WTC11 (cell line): ENCODE measurements at regions not wholly inside any gene's neighbourhood (a gene's known extent, or its start where the extent isn't known, plus 50 kb on each side); places are given as distances from the start of the nearest gene placed in this dataset.

Experiments used
- ATAC-seq: fragments of 200-7000 bp; cut with Tn5 transposase; 2 replicates; pipeline ENCODE4 v1.10.0; 2021; ENCODE audit warnings: mild to moderate bottlenecking, moderate library complexity
- CTCF ChIA-PET: fragments of 300-600 bp; sonication (Branson Sonifier 250); formaldehyde crosslinking; loops from one replicate; lab custom pipeline; 2021; ENCODE audit warnings: antibody characterized with exemption; lab: Charles Lee
- POLR2A ChIA-PET: fragments of 350-600 bp; sonication (Branson Sonifier 250); formaldehyde crosslinking; loops from one replicate; lab custom pipeline; 2021; ENCODE audit warnings: antibody characterized with exemption; lab: Charles Lee
- DNase-seq: peaks from one replicate; pipeline ENCODE4 v3.0.0; 2021; ENCODE audit warnings: low spot score
- H3K27ac Mint-ChIP-seq: 2 replicates; pipeline ENCODE4 v1.8.0; 2021; ENCODE audit warnings: mixed read lengths
- H3K27me3 Mint-ChIP-seq: 2 replicates; pipeline ENCODE4 v1.8.0; 2021; ENCODE audit warnings: low read depth, mild to moderate bottlenecking, moderate library complexity, mixed read lengths
- H3K36me3 Mint-ChIP-seq: 2 replicates; pipeline ENCODE4 v1.8.0; 2021; ENCODE audit warnings: mixed read lengths
- H3K4me1 Mint-ChIP-seq: 2 replicates; pipeline ENCODE4 v1.8.0; 2022; ENCODE audit warnings: mixed read lengths
- H3K4me3 Mint-ChIP-seq: 2 replicates; pipeline ENCODE4 v1.8.0; 2021; ENCODE audit warnings: mild to moderate bottlenecking, moderate library complexity, mixed read lengths
- H3K9me3 Mint-ChIP-seq: 2 replicates; pipeline ENCODE4 v1.8.0; 2021; ENCODE audit warnings: mixed read lengths
- ATF1 ChIP-seq: sonication (generic); formaldehyde crosslinking; IDR thresholded peaks from 2 replicates; pipeline ENCODE4 v1.8.1; 2023; ENCODE audit warnings: mild to moderate bottlenecking, moderate library complexity, missing genetic modification reagents
- ELF4 ChIP-seq: sonication (generic); formaldehyde crosslinking; IDR thresholded peaks from 2 replicates; pipeline ENCODE4 v1.8.1; 2022; ENCODE audit warnings: low read depth, mild to moderate bottlenecking, moderate library complexity, missing genetic modification reagents
- GRHL2 ChIP-seq: fragments of 250-450 bp; sonication (Bioruptor Pico); IDR thresholded peaks from 2 replicates; pipeline ENCODE4 v1.8.0; 2022; ENCODE audit warnings: mild to moderate bottlenecking, moderate library complexity; ENCODE audit not compliant: insufficient replicate concordance, severe bottlenecking
- JUN ChIP-seq: sonication (generic); formaldehyde crosslinking; IDR thresholded peaks from 2 replicates; pipeline ENCODE4 v1.8.0; 2023; ENCODE audit warnings: mild to moderate bottlenecking, missing genetic modification reagents
- SOX15 ChIP-seq: fragments of 250-450 bp; sonication (Bioruptor Pico); IDR thresholded peaks from 2 replicates; pipeline ENCODE4 v1.9.0; 2021; ENCODE audit warnings: mild to moderate bottlenecking
- SP1 ChIP-seq: sonication (generic); formaldehyde crosslinking; conservative IDR thresholded peaks from 2 replicates; pipeline ENCODE4 v1.8.1; 2022; ENCODE audit warnings: missing genetic modification reagents
- TP53 ChIP-seq: sonication (generic); formaldehyde crosslinking; IDR thresholded peaks from 2 replicates; pipeline ENCODE4 v1.8.1; 2023; ENCODE audit warnings: mild to moderate bottlenecking, missing genetic modification reagents
- ZNF219 ChIP-seq: sonication (generic); formaldehyde crosslinking; IDR thresholded peaks from 2 replicates; pipeline ENCODE4 v1.8.0; 2023; ENCODE audit warnings: missing genetic modification reagents, mild to moderate bottlenecking, borderline replicate concordance
- ZNF396 ChIP-seq: fragments of 250-450 bp; sonication (Bioruptor Pico); IDR thresholded peaks from 2 replicates; pipeline ENCODE4 v1.8.0; 2021; ENCODE audit warnings: mild to moderate bottlenecking, moderate library complexity, borderline replicate concordance
- ZNF423 ChIP-seq: fragments of 250-450 bp; sonication (Bioruptor Pico); IDR thresholded peaks from 2 replicates; pipeline ENCODE4 v2.1.2; 2022; ENCODE audit warnings: mild to moderate bottlenecking, moderate library complexity
- TF ChIP-seq, protein P1 (sequence below): sonication (generic); formaldehyde crosslinking; IDR thresholded peaks from 2 replicates; pipeline ENCODE4 v1.8.0; 2023; ENCODE audit warnings: missing genetic modification reagents, mild to moderate bottlenecking, borderline replicate concordance
- TF ChIP-seq, protein P2 (sequence below): fragments of 250-450 bp; sonication (Bioruptor Pico); IDR thresholded peaks from 2 replicates; pipeline ENCODE4 v1.9.0; 2021; ENCODE audit warnings: mild to moderate bottlenecking
- TF ChIP-seq, protein P3 (sequence below): sonication (generic); formaldehyde crosslinking; IDR thresholded peaks from 2 replicates; pipeline ENCODE4 v1.8.1; 2022; ENCODE audit warnings: mild to moderate bottlenecking, missing genetic modification reagents, moderate library complexity, borderline replicate concordance
- TF ChIP-seq, protein P4 (sequence below): sonication (generic); formaldehyde crosslinking; IDR thresholded peaks from 2 replicates; pipeline ENCODE4 v1.8.1; 2022; ENCODE audit warnings: low read depth, mild to moderate bottlenecking, moderate library complexity, missing genetic modification reagents, borderline replicate concordance
- TF ChIP-seq, protein P5 (sequence below): sonication (generic); formaldehyde crosslinking; IDR thresholded peaks from 2 replicates; pipeline ENCODE4 v1.8.1; 2023; ENCODE audit warnings: mild to moderate bottlenecking, missing genetic modification reagents, moderate library complexity
- TF ChIP-seq, protein P6 (sequence below): sonication (generic); formaldehyde crosslinking; IDR thresholded peaks from 2 replicates; pipeline ENCODE4 v1.8.1; 2022; ENCODE audit warnings: low read depth, missing genetic modification reagents, borderline replicate concordance
- TF ChIP-seq, protein P7 (sequence below): fragments of 250-450 bp; sonication (Bioruptor Pico); IDR thresholded peaks from 2 replicates; pipeline ENCODE4 v1.9.0; 2021; ENCODE audit warnings: mild to moderate bottlenecking, borderline replicate concordance
- TF ChIP-seq, protein P8 (sequence below): sonication (generic); formaldehyde crosslinking; IDR thresholded peaks from 2 replicates; pipeline ENCODE4 v1.8.0; 2023; ENCODE audit warnings: mild to moderate bottlenecking, missing genetic modification reagents

DNA sequence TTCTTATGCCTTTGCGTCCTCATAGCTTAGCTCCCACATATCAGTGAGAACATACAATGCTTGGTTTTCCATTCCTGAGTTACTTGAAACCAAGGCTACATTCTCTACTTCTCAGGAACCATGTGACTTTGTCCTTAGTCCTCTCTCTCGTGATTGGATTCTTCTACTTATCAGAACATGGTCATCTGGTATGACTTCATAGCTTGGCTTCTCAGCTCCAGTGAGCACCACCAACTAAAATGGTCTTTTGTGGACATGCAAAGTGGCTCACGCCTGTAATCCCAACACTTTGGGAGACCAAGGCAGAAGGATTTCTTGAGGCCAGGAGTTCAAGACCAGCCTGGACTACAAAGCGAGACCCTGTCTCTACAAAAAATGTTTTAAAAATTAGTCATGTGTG is 81.2 kb upstream of the NIPBL start:
- CTCF ChIA-PET: interaction anchor here (1.1 to 3.4 kb wide), 2 partner anchors 18 to 51 kb away, joined by 5 to 8 read pairs; no protein-coding TSS in a partner anchor
- H3K4me3 Mint-ChIP-seq: no peak overlapping the region
- H3K27ac Mint-ChIP-seq: no peak overlapping the region
- 0 out of 2 replicates have a peak, but pooled peaks cover 2% of the 10 kb centered on the region for H3K9me3 Mint-ChIP-seq
- H3K4me1 Mint-ChIP-seq: peaks cover 11% of the 10 kb centered on the region
- DNase-seq (no peak), ATAC-seq (no peak)
- no peaks in the 10 kb centered on the region for H3K36me3 Mint-ChIP-seq
- no peaks in the 10 kb centered on the region; the same call in 1 of the 2 replicates for H3K27me3 Mint-ChIP-seq
- POLR2A ChIA-PET: no interaction called here
- TF ChIP-seq SP1 (CRISPR knock-in tag) (no peak), ZNF219 (no peak), JUN (CRISPR knock-in tag) (no peak), ZNF396 (CRISPR knock-in tag) (no peak), TP53 (no peak), ELF4 (CRISPR knock-in tag) (no peak), GRHL2 (CRISPR knock-in tag) (no peak), ZNF423 (CRISPR knock-in tag) (no peak), ATF1 (CRISPR knock-in tag) (no peak), SOX15 (no peak)
- TF ChIP-seq, protein P1, sequence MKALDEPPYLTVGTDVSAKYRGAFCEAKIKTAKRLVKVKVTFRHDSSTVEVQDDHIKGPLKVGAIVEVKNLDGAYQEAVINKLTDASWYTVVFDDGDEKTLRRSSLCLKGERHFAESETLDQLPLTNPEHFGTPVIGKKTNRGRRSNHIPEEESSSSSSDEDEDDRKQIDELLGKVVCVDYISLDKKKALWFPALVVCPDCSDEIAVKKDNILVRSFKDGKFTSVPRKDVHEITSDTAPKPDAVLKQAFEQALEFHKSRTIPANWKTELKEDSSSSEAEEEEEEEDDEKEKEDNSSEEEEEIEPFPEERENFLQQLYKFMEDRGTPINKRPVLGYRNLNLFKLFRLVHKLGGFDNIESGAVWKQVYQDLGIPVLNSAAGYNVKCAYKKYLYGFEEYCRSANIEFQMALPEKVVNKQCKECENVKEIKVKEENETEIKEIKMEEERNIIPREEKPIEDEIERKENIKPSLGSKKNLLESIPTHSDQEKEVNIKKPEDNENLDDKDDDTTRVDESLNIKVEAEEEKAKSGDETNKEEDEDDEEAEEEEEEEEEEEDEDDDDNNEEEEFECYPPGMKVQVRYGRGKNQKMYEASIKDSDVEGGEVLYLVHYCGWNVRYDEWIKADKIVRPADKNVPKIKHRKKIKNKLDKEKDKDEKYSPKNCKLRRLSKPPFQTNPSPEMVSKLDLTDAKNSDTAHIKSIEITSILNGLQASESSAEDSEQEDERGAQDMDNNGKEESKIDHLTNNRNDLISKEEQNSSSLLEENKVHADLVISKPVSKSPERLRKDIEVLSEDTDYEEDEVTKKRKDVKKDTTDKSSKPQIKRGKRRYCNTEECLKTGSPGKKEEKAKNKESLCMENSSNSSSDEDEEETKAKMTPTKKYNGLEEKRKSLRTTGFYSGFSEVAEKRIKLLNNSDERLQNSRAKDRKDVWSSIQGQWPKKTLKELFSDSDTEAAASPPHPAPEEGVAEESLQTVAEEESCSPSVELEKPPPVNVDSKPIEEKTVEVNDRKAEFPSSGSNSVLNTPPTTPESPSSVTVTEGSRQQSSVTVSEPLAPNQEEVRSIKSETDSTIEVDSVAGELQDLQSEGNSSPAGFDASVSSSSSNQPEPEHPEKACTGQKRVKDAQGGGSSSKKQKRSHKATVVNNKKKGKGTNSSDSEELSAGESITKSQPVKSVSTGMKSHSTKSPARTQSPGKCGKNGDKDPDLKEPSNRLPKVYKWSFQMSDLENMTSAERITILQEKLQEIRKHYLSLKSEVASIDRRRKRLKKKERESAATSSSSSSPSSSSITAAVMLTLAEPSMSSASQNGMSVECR: no peak
- TF ChIP-seq, protein P2, sequence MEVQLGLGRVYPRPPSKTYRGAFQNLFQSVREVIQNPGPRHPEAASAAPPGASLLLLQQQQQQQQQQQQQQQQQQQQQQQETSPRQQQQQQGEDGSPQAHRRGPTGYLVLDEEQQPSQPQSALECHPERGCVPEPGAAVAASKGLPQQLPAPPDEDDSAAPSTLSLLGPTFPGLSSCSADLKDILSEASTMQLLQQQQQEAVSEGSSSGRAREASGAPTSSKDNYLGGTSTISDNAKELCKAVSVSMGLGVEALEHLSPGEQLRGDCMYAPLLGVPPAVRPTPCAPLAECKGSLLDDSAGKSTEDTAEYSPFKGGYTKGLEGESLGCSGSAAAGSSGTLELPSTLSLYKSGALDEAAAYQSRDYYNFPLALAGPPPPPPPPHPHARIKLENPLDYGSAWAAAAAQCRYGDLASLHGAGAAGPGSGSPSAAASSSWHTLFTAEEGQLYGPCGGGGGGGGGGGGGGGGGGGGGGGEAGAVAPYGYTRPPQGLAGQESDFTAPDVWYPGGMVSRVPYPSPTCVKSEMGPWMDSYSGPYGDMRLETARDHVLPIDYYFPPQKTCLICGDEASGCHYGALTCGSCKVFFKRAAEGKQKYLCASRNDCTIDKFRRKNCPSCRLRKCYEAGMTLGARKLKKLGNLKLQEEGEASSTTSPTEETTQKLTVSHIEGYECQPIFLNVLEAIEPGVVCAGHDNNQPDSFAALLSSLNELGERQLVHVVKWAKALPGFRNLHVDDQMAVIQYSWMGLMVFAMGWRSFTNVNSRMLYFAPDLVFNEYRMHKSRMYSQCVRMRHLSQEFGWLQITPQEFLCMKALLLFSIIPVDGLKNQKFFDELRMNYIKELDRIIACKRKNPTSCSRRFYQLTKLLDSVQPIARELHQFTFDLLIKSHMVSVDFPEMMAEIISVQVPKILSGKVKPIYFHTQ (CRISPR knock-in tag): no peak
- TF ChIP-seq, protein P3, sequence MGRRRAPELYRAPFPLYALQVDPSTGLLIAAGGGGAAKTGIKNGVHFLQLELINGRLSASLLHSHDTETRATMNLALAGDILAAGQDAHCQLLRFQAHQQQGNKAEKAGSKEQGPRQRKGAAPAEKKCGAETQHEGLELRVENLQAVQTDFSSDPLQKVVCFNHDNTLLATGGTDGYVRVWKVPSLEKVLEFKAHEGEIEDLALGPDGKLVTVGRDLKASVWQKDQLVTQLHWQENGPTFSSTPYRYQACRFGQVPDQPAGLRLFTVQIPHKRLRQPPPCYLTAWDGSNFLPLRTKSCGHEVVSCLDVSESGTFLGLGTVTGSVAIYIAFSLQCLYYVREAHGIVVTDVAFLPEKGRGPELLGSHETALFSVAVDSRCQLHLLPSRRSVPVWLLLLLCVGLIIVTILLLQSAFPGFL (CRISPR knock-in tag): no peak
- TF ChIP-seq, protein P4, sequence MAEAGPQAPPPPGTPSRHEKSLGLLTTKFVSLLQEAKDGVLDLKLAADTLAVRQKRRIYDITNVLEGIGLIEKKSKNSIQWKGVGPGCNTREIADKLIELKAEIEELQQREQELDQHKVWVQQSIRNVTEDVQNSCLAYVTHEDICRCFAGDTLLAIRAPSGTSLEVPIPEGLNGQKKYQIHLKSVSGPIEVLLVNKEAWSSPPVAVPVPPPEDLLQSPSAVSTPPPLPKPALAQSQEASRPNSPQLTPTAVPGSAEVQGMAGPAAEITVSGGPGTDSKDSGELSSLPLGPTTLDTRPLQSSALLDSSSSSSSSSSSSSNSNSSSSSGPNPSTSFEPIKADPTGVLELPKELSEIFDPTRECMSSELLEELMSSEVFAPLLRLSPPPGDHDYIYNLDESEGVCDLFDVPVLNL (CRISPR knock-in tag): no peak
- TF ChIP-seq, protein P5, sequence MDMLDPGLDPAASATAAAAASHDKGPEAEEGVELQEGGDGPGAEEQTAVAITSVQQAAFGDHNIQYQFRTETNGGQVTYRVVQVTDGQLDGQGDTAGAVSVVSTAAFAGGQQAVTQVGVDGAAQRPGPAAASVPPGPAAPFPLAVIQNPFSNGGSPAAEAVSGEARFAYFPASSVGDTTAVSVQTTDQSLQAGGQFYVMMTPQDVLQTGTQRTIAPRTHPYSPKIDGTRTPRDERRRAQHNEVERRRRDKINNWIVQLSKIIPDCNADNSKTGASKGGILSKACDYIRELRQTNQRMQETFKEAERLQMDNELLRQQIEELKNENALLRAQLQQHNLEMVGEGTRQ (CRISPR knock-in tag): no peak
- TF ChIP-seq, protein P6, sequence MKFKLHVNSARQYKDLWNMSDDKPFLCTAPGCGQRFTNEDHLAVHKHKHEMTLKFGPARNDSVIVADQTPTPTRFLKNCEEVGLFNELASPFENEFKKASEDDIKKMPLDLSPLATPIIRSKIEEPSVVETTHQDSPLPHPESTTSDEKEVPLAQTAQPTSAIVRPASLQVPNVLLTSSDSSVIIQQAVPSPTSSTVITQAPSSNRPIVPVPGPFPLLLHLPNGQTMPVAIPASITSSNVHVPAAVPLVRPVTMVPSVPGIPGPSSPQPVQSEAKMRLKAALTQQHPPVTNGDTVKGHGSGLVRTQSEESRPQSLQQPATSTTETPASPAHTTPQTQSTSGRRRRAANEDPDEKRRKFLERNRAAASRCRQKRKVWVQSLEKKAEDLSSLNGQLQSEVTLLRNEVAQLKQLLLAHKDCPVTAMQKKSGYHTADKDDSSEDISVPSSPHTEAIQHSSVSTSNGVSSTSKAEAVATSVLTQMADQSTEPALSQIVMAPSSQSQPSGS (CRISPR knock-in tag): no peak
- TF ChIP-seq, protein P7, sequence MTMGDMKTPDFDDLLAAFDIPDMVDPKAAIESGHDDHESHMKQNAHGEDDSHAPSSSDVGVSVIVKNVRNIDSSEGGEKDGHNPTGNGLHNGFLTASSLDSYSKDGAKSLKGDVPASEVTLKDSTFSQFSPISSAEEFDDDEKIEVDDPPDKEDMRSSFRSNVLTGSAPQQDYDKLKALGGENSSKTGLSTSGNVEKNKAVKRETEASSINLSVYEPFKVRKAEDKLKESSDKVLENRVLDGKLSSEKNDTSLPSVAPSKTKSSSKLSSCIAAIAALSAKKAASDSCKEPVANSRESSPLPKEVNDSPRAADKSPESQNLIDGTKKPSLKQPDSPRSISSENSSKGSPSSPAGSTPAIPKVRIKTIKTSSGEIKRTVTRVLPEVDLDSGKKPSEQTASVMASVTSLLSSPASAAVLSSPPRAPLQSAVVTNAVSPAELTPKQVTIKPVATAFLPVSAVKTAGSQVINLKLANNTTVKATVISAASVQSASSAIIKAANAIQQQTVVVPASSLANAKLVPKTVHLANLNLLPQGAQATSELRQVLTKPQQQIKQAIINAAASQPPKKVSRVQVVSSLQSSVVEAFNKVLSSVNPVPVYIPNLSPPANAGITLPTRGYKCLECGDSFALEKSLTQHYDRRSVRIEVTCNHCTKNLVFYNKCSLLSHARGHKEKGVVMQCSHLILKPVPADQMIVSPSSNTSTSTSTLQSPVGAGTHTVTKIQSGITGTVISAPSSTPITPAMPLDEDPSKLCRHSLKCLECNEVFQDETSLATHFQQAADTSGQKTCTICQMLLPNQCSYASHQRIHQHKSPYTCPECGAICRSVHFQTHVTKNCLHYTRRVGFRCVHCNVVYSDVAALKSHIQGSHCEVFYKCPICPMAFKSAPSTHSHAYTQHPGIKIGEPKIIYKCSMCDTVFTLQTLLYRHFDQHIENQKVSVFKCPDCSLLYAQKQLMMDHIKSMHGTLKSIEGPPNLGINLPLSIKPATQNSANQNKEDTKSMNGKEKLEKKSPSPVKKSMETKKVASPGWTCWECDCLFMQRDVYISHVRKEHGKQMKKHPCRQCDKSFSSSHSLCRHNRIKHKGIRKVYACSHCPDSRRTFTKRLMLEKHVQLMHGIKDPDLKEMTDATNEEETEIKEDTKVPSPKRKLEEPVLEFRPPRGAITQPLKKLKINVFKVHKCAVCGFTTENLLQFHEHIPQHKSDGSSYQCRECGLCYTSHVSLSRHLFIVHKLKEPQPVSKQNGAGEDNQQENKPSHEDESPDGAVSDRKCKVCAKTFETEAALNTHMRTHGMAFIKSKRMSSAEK (CRISPR knock-in tag): no peak
- TF ChIP-seq, protein P8, sequence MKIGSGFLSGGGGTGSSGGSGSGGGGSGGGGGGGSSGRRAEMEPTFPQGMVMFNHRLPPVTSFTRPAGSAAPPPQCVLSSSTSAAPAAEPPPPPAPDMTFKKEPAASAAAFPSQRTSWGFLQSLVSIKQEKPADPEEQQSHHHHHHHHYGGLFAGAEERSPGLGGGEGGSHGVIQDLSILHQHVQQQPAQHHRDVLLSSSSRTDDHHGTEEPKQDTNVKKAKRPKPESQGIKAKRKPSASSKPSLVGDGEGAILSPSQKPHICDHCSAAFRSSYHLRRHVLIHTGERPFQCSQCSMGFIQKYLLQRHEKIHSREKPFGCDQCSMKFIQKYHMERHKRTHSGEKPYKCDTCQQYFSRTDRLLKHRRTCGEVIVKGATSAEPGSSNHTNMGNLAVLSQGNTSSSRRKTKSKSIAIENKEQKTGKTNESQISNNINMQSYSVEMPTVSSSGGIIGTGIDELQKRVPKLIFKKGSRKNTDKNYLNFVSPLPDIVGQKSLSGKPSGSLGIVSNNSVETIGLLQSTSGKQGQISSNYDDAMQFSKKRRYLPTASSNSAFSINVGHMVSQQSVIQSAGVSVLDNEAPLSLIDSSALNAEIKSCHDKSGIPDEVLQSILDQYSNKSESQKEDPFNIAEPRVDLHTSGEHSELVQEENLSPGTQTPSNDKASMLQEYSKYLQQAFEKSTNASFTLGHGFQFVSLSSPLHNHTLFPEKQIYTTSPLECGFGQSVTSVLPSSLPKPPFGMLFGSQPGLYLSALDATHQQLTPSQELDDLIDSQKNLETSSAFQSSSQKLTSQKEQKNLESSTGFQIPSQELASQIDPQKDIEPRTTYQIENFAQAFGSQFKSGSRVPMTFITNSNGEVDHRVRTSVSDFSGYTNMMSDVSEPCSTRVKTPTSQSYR: no peak
